HCT116 (cell line): ENCODE measurements at regions not wholly inside any gene's neighbourhood (a gene's known extent, or its start where the extent isn't known, plus 50 kb on each side); places are given as distances from the start of the nearest gene placed in this dataset.

ENCODE experiments used
- CEBPB ChIP-seq: IDR thresholded peaks from 2 replicates; pipeline ENCODE4 v1.6.1; 2012; ENCODE audit warnings: low read depth
- EZH2 ChIP-seq: fragments of 200-600 bp; sonication (generic); IDR thresholded peaks from 2 replicates; pipeline ENCODE4 v1.6.1; 2017; ENCODE audit warnings: antibody characterized with exemption, mixed run types
- EZH2phosphoT487 ChIP-seq: fragments of 200-600 bp; IDR thresholded peaks from 2 replicates; pipeline ENCODE4 v1.6.1; 2018; ENCODE audit warnings: antibody characterized with exemption, borderline replicate concordance
- POLR2A ChIP-seq: IDR thresholded peaks from 2 replicates; pipeline ENCODE4 v1.7.0; 2011; ENCODE audit warnings: borderline replicate concordance; ENCODE audit not compliant: insufficient read depth, insufficient read length; ENCODE audit errors: extremely low read depth
- POLR2AphosphoS5 ChIP-seq: IDR thresholded peaks from 2 replicates; pipeline ENCODE4 v1.6.1; 2011; ENCODE audit warnings: mild to moderate bottlenecking, low read depth, low read length, moderate library complexity
- SIN3A ChIP-seq: IDR thresholded peaks from 2 replicates; pipeline ENCODE4 v1.6.1; 2012; ENCODE audit warnings: low read depth
- SP1 ChIP-seq: IDR thresholded peaks from 2 replicates; pipeline ENCODE4 v1.6.1; 2012; ENCODE audit warnings: low read depth
- TCF7L2 ChIP-seq: IDR thresholded peaks from 2 replicates; pipeline ENCODE4 v1.7.0; 2011; ENCODE audit warnings: borderline replicate concordance, inconsistent platforms; ENCODE audit not compliant: insufficient read depth, insufficient read length; ENCODE audit errors: extremely low read depth
- YY1 ChIP-seq: IDR thresholded peaks from 2 replicates; pipeline ENCODE4 v1.6.1; 2011; ENCODE audit warnings: low read length, low read depth, moderate library complexity, mild to moderate bottlenecking; ENCODE audit not compliant: insufficient replicate concordance; ENCODE audit errors: extremely low read depth
- ZNF274 ChIP-seq: fragments of 200-500 bp; sonication (Bioruptor generic); IDR thresholded peaks from 2 replicates; pipeline ENCODE4 v1.6.1; 2014; ENCODE audit warnings: mild to moderate bottlenecking, low read depth, low read length, inconsistent platforms
- TF ChIP-seq, protein P1 (sequence below), 3 experiments: fragments of 200-600 bp in 1 of 3; sonication (generic) in 1 of 3; IDR thresholded peaks in 2 of 3; conservative IDR thresholded peaks in 1 of 3; 2 replicates each; pipeline ENCODE4 v1.5.1; 2012 to 2017; ENCODE audit warnings: low read depth in 2 of 3, low read length in 2 of 3, antibody characterized with exemption in 1 of 3, borderline replicate concordance in 1 of 3, control low read depth in 1 of 3, mild to moderate bottlenecking in 1 of 3, mixed read lengths in 1 of 3, mixed run types in 1 of 3, moderate library complexity in 1 of 3; ENCODE audit not compliant: insufficient read depth in 1 of 3

DNA sequence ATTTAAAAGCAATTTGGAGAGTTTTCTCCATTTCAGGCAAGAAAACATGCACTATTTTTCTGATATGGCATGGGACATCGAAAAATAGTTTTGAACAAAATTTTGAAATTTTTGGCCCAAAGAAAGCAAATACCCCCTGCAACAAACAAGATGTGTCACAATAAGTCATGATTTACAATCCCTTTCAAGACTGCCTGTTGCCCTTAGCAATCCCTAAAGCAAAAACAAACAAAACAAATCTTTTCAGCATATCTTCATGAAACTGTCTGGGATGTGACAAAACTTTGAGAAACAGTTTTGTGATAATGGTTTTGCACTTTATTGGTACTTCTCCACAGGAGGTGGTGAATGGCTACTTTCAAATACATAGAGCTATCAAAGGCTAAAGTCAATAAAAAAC, 1888.7 kb upstream of the PIK3C3 start:
- TF ChIP-seq CEBPB (no peak), SIN3A (no peak), POLR2AphosphoS5 (no peak), SP1 (no peak), TCF7L2 (no peak), EZH2 (no peak), POLR2A (no peak), EZH2phosphoT487 (no peak), YY1 (no peak), ZNF274 (no peak)
- TF ChIP-seq, protein P1, sequence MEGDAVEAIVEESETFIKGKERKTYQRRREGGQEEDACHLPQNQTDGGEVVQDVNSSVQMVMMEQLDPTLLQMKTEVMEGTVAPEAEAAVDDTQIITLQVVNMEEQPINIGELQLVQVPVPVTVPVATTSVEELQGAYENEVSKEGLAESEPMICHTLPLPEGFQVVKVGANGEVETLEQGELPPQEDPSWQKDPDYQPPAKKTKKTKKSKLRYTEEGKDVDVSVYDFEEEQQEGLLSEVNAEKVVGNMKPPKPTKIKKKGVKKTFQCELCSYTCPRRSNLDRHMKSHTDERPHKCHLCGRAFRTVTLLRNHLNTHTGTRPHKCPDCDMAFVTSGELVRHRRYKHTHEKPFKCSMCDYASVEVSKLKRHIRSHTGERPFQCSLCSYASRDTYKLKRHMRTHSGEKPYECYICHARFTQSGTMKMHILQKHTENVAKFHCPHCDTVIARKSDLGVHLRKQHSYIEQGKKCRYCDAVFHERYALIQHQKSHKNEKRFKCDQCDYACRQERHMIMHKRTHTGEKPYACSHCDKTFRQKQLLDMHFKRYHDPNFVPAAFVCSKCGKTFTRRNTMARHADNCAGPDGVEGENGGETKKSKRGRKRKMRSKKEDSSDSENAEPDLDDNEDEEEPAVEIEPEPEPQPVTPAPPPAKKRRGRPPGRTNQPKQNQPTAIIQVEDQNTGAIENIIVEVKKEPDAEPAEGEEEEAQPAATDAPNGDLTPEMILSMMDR (IDR thresholded peaks at IDR 0.05 in 2 of 3, conservative IDR thresholded peaks at IDR 0.05 in 1 of 3; ENCODE audit: borderline replicate concordance in 1 of 3, insufficient read depth in 1 of 3, low read depth in 2 of 3, low read length in 2 of 3), result no peak
